Islet precursor cell (in vitro differentiated cells): ENCODE measurements at regions not wholly inside any gene's neighbourhood (a gene's known extent, or its start where the extent isn't known, plus 50 kb on each side); places are given as distances from the start of the nearest gene placed in this dataset.

Experiments
- DNase-seq: peaks from one replicate; pipeline ENCODE4 v3.0.0-alpha.2; 2018

DNA sequence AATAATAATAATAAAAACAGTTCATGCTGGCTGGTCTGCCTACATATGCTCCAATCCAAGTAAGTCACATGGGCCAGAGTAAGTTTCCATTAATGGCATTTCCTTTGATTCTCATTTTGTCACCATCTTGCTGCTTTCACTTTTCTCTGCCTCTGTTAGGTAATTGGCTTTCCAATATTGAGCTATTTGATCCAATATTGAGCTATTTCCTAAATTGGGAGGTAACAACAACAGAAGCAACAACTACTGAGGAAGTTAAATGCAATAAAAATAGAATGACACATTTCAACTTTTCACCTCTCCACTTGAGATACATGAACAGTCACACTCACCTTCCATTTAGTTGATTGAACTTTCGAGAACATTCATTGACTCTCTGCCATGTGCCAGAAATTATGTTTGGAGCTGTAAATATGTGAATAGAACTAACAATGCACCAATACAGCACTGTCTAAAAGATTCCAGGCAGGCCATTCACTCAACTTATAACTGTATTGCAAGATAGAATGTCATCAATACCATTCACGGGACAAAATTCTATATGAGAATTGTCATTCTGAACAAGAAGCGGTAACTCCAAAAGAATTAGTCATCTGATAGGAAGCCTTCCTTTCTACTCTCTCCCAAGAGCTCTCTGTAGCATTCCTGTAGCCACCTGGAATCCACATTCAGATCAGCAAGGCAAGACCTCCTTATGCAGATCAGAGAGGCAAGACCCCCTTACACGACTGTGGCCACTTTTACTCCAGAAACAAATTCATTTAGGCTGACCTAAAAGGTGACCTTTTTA, 136.4 kb downstream of the PHLDA1 start:
- DNase-seq: no peak

DNA sequence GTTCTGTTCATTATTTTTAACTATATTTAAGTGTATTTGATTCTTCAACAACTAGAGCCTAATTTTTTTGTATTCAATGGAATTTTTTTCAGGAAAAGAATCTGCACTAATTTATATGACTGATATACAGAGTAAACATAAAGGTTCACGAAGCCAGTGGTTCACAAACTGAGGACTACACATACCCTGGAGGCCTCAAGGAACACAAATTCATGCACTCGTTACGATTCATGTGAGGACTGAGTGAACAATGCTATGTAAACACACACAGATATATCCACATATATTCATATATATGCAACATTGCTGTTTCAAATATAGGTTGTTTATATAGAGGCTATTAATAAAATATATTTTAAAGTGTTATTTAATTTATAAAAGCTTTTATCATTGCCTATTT, 137.8 kb downstream of the PHLDA1 start:
- no peak for DNase-seq

DNA sequence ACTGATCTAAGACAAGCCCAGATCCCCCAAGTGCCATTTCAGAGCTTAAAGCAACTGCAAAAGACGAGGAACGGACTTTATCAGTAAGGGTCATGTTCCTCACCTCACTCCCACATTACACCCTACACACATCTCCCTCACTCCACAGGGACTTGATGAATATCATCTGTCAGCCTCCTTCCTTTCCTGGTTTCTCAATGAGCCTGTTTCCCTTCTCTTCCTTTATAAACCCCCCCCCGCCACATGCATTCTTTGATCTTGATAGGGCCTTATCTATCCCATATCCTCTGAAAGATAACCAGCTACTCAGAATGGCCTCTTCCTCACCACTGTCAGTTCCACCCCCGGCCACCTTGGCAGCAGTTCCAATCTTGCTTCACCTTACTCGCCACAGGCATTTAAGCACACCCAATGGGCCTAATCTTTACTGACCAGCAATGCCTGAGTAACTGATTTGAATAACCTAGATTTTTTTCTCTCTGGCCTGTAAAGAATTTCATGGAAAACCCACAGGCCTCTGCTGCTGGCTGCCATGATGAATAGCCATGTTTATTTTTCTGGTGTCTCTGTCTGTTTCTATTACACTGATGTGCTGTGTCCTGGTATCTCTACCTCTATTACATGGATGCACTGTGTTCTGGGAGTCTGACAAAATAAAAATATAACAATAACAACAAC, 138.7 kb downstream of the PHLDA1 start:
- DNase-seq: peak; percentile 77

DNA sequence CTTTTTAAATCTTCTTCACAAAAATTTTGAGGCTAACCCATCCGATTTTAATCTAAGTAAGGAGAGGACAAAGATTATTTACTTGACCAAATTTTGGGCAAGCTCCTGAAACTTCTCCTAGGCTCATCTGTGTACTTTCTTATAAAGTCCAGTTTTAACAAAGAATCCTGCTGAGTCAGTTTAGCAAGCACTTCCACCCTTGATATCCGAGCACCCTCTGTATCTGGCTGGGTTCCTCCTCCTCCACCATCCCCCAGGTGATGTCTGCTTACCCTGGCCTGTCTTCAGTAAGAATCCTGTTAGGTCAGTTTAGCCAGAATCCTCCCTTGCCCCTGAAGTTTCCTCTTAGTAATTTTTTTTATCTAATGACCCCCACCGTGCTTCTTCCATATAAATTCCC, 140.5 kb downstream of the PHLDA1 start:
- DNase-seq: peak; percentile 76

DNA sequence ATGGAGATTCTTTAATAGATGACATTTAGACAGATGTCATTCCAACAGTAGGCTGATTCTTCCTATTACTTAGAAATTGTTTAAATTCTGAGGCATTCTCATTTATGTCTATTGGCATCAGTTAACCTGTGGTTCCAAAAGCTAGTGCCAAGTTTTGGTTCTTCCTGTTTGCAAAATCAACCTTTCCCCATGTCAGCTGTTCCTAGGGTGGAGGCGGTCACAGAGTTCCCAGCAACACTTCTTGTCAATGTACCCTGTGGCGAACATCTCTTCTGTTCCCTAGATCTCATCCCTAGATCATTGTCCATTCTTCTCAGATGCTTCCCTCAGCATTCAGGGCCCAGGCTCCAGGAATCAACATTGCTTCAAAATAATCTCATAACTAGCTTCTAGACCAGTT, 140.9 kb downstream of the PHLDA1 start:
- no peak for DNase-seq

DNA sequence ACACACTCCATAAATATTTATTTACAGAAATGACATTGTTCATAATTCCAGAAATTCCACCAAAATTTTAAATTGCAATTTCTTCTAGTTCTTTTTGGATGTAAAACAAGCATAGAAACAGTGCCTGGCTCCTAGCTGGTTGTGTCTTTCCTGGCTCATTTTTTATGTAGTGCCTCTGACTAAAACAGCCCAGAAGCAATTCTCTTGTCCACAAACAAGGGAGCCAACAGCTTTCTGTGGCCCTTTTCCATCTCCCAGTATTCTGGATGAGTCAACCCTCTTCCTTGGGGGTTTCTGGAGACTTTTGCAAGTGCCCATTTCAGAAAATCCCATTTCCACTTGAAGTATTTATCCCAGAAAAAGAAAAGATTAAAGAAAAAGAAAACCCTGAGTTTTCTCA, 141.4 kb downstream of the PHLDA1 start:
- DNase-seq: no peak

DNA sequence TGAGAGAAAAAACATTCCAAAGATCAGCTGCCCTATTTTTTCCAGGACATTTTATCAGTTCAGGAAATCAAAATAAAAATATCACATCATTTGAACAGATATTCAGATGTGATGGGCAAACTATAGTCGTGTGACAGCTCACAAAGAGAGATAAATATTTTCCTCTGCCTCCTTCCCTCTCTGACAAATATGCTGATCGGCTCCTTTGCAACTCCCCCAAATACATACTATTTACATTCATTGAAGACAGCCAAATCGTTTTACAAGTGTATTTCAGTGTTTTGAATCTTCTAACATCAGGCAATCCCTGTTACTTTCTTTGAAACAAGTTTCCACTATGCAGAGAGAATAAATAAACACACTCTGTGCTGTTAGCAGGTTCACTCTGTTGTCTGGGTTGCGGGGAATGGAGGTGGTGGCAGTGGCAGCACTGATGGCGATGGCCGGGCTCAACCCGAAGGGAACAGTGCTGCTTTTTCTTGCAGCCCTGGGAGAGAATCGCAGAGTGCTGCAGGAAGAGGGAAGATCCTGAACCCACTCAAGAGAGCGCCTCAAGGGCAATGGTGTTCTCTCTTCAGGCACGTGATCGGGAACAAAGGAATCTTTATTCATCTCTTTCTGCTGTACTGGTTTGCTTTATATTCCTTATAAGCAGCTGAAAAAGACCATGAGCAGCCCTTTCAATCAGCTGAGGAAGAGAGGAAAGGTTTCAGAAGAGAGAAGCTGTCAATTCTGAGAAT, 142.5 kb downstream of the PHLDA1 start:
- DNase-seq: peak; percentile 91

DNA sequence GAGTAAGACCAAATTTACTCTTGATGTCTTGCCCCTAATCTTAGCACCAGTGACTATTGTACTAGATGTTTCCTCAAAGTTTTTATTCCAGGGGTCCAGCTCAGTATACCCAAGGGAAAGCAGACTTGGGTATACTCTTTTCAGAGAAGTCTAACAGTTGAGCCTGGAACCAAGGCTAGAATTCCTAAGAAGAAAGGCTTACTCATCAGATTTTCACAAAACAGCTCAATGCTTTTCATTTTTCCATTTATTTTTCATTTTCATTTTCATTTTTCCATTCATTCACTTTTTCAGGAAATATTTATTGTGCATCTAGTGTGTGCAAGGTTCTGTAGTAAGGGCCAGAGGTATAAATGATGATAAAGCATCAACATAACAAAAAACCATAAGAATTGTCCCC, 143.2 kb downstream of the PHLDA1 start:
- no peak for DNase-seq

DNA sequence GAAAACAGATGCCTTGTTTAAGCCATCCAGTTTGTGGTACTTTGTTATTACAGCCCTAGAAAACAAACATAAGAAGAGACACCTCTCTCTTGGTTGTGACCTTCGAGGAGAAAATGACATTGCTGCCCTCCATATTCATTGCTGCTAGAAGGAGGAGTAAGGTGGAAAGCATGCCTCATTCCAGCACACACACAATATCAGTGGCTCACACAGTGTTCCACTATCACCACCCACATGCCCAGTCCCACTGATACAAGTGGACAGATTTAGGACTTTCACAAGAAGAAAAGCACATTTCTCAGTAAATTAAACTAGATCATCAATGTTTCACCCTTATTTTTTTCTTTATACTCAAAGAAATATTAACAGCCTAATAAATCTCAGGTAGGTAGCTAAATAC, 143.6 kb downstream of the PHLDA1 start:
- no peak for DNase-seq

DNA sequence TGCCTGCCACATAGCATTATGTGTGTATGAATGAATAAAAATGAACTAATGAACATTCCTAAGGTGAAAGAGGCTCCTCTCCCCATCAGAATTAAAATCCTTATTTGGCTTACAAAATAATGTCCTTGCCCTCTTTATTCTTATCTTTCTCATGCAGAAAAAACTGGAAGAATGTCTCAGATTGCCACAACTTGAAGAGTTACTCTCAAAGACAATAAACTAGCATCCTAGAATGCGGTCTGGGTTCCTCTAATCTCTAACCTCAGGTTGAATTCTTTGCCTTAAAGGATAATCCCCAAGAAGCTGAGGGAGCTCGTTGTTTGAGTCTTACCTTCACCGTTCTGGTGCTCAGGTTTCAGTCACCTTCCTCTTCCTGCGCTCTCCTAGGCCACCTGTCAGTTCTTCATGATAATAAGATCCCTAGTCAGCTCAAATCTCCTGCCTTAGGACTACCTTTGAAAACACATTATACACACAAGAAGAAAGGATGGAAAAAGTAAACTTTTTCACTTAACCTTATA, 147.1 kb downstream of the PHLDA1 start:
- DNase-seq: no peak

DNA sequence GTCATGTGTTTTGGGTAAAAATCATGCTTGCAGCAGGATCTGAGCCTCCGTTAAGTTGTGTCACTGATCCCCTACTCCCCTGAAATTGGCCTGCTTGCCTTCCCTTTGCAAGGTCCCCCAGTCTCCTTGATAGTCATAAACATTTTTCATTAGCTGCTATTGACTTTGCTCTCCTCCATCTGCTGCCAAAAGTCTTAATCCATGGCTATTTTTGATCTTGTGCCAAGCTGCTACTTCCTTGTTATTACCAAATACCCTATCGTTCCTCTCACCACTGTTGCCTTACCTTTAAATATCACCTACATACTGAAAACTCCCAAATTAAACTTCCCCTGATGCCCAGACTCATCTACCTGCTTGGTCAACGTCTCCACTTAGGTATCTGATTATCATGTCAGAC, 148.3 kb downstream of the PHLDA1 start:
- DNase-seq: no peak

DNA sequence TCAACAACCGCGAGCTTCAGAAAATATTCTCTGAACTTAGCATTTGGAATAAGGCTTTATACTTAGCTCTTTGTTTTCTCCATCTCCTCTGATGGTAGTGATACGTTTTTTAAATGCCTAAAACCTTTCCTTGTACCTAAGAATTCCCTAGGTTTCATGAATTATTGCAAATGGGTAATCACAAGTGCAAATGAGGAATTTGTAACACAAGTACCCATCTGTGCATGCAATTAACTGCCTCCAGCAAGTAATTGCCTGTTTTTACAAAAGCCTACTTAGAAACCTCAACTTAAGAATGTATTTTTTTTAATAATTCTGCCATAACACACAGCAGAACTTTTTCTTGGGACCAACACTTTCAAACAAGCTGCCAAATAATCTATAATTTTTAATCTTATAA, 149.2 kb downstream of the PHLDA1 start:
- no peak for DNase-seq

DNA sequence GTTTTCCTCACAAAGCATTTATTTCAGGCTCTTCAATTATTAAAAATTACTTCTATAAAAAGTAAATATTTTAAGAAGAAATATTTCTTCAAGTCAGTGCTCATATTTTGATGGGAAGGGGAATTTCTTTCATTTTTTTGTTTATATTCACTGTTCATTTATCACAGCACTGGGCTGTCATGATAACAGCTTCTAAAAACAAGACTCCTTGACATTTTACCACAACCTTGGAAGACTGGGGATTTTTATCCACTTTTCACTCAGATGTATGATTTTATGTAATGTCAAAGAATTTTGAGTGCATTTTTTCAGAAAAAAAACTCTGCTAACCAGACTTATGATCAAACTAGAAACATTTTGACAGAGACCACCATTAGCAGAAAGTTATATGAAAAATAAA, 149.7 kb downstream of the PHLDA1 start:
- no peak for DNase-seq

DNA sequence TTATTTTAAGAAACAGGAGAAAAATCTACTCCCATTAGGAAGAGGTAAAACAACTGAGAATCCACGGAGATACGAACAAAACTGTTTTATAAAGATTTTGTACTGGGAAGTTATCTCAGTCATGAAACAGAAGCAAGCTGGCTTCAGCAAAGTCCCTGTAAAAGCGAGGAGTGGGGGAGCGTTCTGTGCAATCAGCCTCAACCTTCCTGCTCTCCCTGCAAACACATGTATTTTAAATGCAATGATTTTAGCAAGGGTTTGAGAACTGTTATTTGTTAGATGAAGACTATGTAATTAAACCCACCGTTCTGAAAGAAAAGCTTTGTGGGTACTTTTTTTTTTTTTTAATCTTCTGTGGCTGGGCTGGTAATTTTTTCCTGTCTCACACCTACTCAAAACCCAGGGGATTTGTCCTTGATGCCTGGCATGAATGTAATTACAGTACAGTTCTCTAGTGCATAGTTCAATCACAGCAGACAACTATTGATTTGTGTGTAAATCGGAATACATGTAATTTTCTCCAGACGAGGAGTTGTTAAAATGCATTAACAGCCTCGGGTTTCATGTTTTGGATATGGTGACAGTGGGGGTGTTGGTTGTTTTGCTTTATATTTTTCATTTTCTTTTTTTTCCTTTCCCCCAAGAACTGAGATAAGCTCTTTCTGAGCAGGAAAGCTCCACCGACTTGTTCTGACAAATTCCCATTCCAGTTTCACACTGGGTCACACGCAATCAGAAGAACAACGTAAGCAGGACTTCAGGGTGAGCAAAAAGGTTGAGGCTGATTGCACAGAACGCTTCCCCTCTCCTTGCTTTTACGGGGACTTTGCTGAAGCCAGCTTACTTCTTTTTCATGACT, 153.6 kb downstream of the PHLDA1 start:
- DNase-seq: no peak

DNA sequence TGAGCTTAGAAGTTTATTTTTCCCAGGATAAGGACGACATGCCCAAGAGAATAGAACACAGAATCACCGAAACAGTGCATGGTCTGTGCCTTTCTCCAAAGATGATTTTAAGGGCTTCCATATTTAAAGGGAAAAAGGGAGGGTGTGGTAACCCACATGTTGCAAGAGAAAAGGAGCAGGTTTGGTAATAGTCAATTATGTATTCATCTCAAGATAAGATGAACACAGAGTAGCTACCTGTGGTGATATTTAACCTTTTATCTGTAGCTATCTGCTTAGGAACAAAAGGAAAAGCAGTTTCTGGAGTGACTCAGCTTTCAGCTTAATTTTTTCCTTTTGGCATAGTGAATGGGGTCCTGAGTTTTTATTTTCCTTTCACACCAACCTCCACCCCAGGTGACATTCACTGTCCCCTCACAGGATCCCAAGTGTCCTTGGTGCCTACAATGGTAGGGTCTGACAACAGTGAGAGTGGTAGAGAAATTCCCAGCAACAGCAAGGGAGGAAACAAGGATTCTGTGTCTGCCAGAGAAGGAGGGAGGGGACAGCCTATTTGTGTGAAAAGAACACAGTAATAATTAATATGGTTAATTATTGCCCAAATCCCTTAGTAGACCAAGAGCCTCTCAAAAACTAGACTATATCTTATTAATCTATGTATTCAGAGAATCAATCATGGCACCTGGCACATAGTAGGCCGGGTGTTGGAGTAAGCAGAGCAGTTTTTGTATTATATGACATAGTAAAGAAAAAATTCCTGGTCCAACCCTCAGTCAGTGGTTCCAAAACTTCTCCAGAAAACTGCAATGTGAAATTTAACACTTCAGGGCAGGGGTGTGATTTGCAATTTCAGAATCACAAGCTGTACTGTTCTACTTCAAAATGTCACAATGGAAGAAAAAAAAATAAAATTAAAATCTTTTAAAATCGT, 154.5 kb downstream of the PHLDA1 start:
- DNase-seq: no peak

DNA sequence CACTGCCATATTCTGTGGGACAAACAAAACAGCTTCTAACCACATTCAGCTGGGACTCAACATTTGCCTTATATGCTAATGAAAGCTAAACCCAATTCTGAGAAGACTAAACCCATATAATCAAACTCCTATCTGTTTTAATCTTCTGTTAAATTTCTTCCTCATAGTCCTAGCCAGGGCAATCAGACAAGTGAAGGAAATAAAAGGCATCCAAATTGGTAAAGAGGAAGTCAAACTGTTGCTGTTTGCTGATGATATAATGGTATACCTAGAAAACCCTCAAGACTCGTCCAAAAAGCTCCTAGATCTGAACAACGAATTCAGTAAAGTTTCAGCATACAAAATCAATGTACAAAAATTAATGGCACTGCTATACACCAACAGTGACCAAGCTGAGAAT, 157.1 kb downstream of the PHLDA1 start:
- DNase-seq: no peak

DNA sequence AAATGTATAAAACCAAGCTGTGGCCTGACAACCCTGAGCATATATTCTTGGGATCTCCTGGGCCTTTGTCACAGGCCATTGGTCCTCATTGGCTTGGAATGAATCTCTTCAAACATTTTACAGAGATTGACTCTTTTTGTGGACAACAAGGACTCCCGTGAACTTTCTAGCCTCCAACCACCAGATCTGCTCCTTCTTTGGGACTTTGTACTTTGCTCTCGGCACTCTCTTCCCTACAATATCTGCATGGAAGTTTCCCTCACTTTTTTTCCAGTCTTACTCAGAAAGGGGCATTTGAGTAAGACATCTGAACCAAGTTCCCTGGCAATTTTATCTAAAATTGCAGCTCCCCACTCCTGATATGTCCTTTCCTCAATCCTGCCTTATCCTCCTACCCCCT, 158.8 kb downstream of the PHLDA1 start:
- no peak for DNase-seq

DNA sequence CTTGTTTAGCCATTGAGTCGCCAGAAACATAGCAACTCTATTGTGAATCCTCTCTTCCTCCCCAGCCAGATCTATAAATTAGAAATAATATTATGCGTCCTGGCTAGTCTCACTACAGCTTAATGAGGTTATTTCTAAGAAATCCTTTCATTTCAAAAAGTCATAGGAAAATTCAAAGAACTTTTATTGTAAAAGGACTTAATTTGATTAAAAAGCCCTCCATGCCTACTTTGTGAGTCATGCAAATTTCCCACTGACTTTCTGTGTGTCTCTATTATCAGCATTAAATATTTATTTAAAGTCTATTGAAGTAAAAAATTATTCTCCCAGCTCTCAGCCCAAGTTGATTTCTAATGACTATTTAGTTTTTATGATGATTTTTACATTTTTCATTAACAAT, 160.7 kb downstream of the PHLDA1 start:
- no peak for DNase-seq

DNA sequence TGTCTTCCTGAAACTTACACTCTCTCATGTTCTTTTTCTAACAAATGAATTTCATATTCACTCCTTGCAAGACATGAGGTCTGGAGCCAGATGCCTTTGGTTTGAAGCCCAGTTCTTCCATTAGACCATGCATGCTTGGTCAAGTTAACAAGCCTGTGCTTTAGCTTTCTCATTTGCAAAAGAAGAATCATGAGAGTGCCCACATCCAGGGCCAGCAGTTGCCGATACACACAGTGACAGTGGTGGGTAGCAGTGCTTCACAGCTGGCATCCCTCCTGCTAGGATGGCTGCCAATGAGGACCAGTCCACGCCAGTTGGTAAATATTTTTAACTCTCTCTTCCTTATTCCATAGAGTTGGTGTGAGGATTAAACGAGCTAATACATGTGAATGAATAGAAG, 163.1 kb downstream of the PHLDA1 start:
- no peak for DNase-seq

DNA sequence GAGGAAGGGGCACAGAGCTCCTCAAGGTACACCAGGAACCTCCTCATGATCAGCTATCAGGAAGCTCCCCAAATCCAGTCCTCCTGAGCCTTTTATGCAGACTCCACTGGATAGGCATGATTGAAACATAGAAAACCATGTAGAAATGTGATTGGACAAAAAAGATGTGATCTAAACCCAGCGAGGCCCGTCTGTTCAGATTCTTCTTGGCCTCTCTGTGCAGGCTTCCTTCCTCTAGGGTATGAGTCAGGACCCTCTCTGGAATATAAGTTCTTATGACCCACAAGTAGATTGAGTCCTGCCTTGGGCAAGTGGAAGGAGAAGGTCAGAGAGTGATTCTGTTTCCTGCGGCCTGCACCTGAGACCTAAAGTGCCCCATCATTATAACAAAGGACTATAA, 166.3 kb downstream of the PHLDA1 start:
- no peak for DNase-seq

DNA sequence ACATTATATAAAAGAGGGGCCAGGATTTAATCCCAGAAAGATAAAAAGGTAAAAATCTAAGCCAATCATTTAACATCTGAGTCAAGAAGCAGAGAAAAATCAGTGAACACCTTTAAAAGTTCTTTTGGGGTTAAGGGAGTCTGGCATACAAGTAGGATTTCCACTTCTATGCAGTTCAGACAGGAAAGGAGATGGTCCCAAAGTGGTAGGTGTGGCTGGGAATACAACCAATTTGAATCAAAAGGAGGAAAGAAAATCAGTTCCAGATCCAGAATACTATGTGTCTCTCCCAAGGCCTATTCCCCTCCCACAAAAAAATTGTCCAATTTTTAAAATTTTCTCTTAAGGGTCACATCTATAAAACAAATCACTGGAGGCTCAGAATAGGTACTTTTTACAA, 167.4 kb downstream of the PHLDA1 start:
- no peak for DNase-seq

DNA sequence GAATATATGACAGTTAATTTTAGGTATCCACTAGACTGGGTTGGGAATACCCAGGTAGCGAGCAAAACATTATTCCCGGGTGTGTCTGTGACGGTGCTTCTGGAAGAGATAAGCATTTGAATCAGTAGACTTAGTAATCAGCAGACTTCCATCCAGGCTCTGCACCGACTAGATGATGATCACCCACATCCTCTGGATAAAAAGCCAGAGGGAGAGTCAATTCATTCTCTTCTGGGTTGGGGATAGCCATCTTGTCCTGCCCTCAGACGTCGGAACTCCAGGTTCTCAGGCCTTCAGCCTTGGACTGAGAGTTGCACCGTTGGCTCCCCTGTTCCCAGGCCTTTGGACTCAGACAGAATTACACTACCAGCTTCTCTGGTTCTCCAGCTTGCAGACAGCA, 168.0 kb downstream of the PHLDA1 start:
- DNase-seq: no peak
